Tibial nerve (tissue), 4 donors: ENCODE measurements at regions not wholly inside any gene's neighbourhood (a gene's known extent, or its start where the extent isn't known, plus 50 kb on each side); places are given as distances from the start of the nearest gene placed in this dataset.
"Not testable (repeated sequence)": the region's sequence is repeated elsewhere in the genome, so short reads cannot be mapped to it uniquely, and the experiment has no call there.

Experiments used
- CTCF ChIP-seq, 5 experiments: fragments of 200-600 bp in 3 of 5; fragments of 450-650 bp in 2 of 5; sonication (generic) in 3 of 5; IDR thresholded peaks; one replicate each; pipeline ENCODE4 v1.5.1; 2016 to 2019; ENCODE audit warnings: antibody characterized with exemption in 5 of 5, mild to moderate bottlenecking in 3 of 5, moderate library complexity in 2 of 5
- EP300 ChIP-seq, 2 donors: sonication (generic); formaldehyde crosslinking; IDR thresholded peaks; one replicate each; pipeline ENCODE4 v1.6.1; 2017; ENCODE audit warnings: antibody characterized with exemption in 2 of 2, mild to moderate bottlenecking in 1 of 2

- not testable (repeated sequence) for TF ChIP-seq CTCF, EP300 (IDR thresholded peaks at IDR 0.05)
These were observed 81.0 kb upstream of the FRG2C start for GRCh38 chr3:75583116-75583515.
